NB4 (cell line): ENCODE measurements at regions not wholly inside any gene's neighbourhood (a gene's known extent, or its start where the extent isn't known, plus 50 kb on each side); places are given as distances from the start of the nearest gene placed in this dataset.

Source experiments
- DNase-seq: peaks from one replicate; pipeline ENCODE4 v3.0.0; 2010; ENCODE audit warnings: low read depth
- H3K4me3 ChIP-seq: one replicate; pipeline ENCODE4 v1.5.1; 2011; ENCODE audit warnings: mild to moderate bottlenecking, low read depth, low read length, moderate library complexity
- CTCF ChIP-seq: IDR thresholded peaks from one replicate; pipeline ENCODE4 v1.5.1; 2012; ENCODE audit warnings: low read depth, low read length
- MYC ChIP-seq: IDR thresholded peaks from 2 replicates; pipeline ENCODE4 v1.6.1; 2011; ENCODE audit warnings: low read depth, low read length
- POLR2A ChIP-seq: IDR thresholded peaks from 2 replicates; pipeline ENCODE4 v1.6.1; 2011; ENCODE audit warnings: mild to moderate bottlenecking; ENCODE audit not compliant: insufficient read length; ENCODE audit errors: extremely low read depth
- TF ChIP-seq, protein P1 (sequence below): IDR thresholded peaks from 2 replicates; pipeline ENCODE4 v1.6.1; 2011; ENCODE audit warnings: low read depth, low read length

- TF ChIP-seq MYC, result no peak
- TF ChIP-seq POLR2A, result no peak
- TF ChIP-seq, protein P1, sequence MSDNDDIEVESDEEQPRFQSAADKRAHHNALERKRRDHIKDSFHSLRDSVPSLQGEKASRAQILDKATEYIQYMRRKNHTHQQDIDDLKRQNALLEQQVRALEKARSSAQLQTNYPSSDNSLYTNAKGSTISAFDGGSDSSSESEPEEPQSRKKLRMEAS, result no peak
- no peak for TF ChIP-seq CTCF
- no peak overlapping the region for H3K4me3 ChIP-seq
- no peak for DNase-seq
These were observed 115.6 kb downstream of the TXNL1 start for GRCh38 chr18:56522816-56523215.

GRCh38 chr18:56521263-56521662 is 117.1 kb downstream of the TXNL1 start:
- H3K4me3 ChIP-seq, result no peak overlapping the region
- no peak for DNase-seq
- TF ChIP-seq, protein P1, result no peak
- TF ChIP-seq POLR2A (no peak), MYC (no peak), CTCF (no peak)

- TF ChIP-seq, protein P1, result no peak
- no peak for TF ChIP-seq MYC
- no peak for TF ChIP-seq POLR2A
- no peak for TF ChIP-seq CTCF
- no peak overlapping the region for H3K4me3 ChIP-seq
These were observed 120.6 kb downstream of the TXNL1 start for GRCh38 chr18:56517761-56518160.

DNA sequence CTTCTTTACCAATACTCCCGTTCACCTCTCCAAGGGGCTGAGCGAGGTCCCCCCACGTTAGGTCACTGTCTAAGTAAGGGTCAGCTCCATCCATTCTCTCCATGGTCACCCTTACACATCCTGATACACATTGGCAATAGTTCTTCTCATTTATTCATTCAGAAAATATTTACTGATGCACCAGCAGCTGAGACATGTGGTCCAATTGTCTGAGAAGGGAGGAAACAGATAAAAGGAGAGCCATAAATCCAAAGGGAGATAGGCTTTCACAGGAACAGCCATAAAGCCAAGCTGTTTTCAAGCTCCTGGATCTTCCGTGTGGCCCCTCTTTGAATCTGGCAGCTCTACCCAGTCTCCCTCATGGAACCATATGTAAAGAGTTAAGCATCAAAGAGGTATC is 121.2 kb downstream of the TXNL1 start:
- H3K4me3 ChIP-seq, result no peak overlapping the region
- TF ChIP-seq POLR2A, result no peak
- TF ChIP-seq CTCF, result no peak
- no peak for TF ChIP-seq MYC
- TF ChIP-seq, protein P1, result no peak
- no peak for DNase-seq

More at GRCh38 chr18:56517761-56518160, 120.6 kb downstream of the TXNL1 start:
- no peak for DNase-seq

DNA sequence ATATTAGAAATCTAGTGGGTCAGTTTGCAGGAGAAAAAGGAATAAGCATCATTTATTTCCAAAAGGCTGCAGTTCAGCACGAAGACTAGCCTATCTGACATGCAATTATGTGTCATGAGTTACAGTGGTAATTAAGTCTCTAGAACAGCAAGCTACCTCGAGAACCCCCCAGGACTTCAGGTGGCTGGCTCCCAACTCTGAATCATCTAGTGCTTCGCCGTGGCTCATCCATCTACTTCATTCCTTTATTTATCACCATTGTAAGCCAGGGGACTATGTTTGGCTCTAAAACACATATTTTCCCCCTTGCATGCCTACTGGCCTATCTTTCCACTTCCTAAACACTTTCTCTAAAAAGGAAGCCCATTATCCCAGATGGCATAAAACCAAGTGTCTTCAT is 121.6 kb downstream of the TXNL1 start:
- DNase-seq, result no peak
- TF ChIP-seq MYC (no peak), CTCF (no peak), POLR2A (no peak)
- TF ChIP-seq, protein P1, result no peak
- H3K4me3 ChIP-seq, result no peak overlapping the region

DNA sequence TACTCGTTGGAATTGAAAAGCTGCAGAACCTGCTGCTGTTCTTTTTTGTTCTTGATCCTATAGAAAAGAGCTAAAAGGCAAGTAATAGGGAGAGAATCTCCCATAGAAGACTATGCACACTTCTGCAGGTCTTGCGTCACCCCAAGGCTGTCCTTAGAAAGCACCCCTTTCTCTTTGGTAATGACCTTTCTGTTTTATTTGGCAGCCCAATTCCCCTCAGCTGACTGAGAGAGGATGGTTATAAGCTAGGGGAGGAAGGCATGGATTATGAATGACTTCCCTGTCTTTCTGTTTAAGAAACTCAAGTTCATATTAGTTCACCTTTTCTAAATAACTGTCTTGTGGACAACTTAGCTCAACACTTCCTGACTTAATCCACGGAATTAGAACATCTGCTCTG is 122.9 kb downstream of the TXNL1 start:
- no peak for TF ChIP-seq MYC
- TF ChIP-seq, protein P1, result no peak
- no peak for TF ChIP-seq POLR2A
- no peak for TF ChIP-seq CTCF
- DNase-seq, result no peak
- no peak overlapping the region for H3K4me3 ChIP-seq
